ENCODE measurements at regions not wholly inside any gene's neighbourhood (a gene's known extent, or its start where the extent isn't known, plus 50 kb on each side); places are given as distances from the start of the nearest gene placed in this dataset.
"Not testable (repeated sequence)": the region's sequence is repeated elsewhere in the genome, so short reads cannot be mapped to it uniquely, and the experiment has no call there.

DNA sequence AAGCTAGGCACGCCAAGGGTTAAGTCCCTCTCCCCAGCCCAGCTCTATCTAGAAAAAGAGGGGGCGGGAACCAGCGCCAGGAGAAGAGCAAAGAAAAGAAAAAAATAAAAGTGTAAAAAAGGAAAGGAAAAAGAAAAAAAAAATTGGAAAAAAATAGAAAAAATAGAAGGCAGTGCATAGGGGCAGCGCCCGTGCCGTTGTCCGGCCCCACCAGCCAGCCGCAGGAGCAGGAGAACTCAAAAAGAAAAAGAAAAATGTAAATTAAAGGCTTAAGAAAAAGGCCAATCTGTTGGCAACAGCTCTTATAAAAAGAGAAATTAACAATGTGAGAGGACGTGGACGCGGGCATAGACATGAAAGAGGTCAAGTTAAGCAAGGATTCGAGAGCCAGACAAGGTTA lies 105.4 kb upstream of the ZNF98 start:
- Mint-ChIP-seq H3K27ac (ENCODE audit: unreplicated experiment) (no peak overlapping the region), H3K4me3 (ENCODE audit: unreplicated experiment) (no peak overlapping the region), H3K36me3 (ENCODE audit: low read depth) (no peaks in the 10 kb centered on the region), H3K9me3 (ENCODE audit: low read depth) (peaks cover 83% of the 10 kb centered on the region), H3K4me1 (ENCODE audit: low read depth) (no peaks in the 10 kb centered on the region), H3K27me3 (ENCODE audit: low read depth) (no peaks in the 10 kb centered on the region)
- TF ChIP-seq, protein P1, sequence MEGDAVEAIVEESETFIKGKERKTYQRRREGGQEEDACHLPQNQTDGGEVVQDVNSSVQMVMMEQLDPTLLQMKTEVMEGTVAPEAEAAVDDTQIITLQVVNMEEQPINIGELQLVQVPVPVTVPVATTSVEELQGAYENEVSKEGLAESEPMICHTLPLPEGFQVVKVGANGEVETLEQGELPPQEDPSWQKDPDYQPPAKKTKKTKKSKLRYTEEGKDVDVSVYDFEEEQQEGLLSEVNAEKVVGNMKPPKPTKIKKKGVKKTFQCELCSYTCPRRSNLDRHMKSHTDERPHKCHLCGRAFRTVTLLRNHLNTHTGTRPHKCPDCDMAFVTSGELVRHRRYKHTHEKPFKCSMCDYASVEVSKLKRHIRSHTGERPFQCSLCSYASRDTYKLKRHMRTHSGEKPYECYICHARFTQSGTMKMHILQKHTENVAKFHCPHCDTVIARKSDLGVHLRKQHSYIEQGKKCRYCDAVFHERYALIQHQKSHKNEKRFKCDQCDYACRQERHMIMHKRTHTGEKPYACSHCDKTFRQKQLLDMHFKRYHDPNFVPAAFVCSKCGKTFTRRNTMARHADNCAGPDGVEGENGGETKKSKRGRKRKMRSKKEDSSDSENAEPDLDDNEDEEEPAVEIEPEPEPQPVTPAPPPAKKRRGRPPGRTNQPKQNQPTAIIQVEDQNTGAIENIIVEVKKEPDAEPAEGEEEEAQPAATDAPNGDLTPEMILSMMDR (IDR thresholded peaks at IDR 0.05), result no peak
- no peak for DNase-seq (ENCODE audit: low spot score)

DNA sequence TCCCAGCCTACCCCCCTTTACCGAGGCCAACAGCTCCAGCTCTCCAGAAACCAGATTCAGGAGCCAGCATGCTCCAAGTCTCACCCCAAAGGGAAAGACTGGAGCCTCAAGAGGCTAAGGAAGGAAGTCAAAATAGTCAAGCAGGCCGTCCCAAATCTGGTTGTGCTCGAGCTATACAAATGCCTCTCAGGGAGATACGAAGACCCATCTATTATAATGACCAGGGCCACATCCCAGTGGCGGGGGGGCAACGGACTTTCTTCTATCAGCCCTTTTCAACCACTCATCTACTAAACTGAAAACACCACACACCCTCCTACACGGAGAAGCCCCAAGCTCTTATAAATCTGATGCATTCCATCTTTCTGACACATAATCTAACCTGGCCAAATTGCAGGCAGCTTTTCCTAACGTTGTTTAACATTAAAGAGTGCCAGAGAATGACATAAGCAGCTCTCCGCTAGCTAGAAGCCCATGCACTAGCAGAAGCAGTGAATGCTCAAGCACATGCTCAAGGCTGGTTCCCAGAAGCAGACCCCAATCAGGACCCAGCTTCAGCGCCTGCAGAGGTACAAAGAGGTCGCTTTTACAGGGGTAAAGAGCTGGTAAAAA lies 104.6 kb upstream of the ZNF98 start:
- no peak for DNase-seq (ENCODE audit: low spot score)
- Mint-ChIP-seq H3K36me3 (ENCODE audit: low read depth) (no peaks in the 10 kb centered on the region), H3K4me3 (ENCODE audit: unreplicated experiment) (no peak overlapping the region), H3K9me3 (ENCODE audit: low read depth) (peaks cover 82% of the 10 kb centered on the region), H3K27ac (ENCODE audit: unreplicated experiment) (no peak overlapping the region), H3K27me3 (ENCODE audit: low read depth) (no peaks in the 10 kb centered on the region), H3K4me1 (ENCODE audit: low read depth) (no peaks in the 10 kb centered on the region)
- TF ChIP-seq, protein P1 (IDR thresholded peaks at IDR 0.05), result no peak

DNA sequence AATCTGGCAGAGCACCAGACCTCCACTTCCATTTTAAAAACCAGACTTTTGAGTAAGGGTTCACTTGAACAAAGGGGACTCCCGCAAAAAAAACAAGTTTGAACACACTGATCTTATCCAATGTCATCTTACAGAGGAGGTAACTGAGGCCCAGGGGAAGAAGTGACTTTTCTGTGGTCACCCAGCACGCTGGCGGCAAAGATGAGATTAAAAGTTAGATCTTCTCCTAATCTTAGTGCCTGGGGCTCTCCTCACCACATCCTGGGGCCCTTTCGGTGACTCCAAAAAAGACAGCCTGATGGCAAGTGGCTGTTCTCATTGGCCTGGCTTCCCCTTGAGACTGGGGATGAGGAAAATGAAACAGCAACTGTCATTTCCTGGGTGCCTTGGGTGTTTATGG lies 101.8 kb upstream of the ZNF98 start:
- Mint-ChIP-seq H3K27me3 (ENCODE audit: low read depth) (no peaks in the 10 kb centered on the region), H3K9me3 (ENCODE audit: low read depth) (peaks cover 78% of the 10 kb centered on the region), H3K36me3 (ENCODE audit: low read depth) (no peaks in the 10 kb centered on the region), H3K4me1 (ENCODE audit: low read depth) (no peaks in the 10 kb centered on the region), H3K4me3 (ENCODE audit: unreplicated experiment) (no peak overlapping the region), H3K27ac (ENCODE audit: unreplicated experiment) (no peak overlapping the region)
- TF ChIP-seq, protein P1 (IDR thresholded peaks at IDR 0.05), result no peak
- DNase-seq (ENCODE audit: low spot score), result no peak

DNA sequence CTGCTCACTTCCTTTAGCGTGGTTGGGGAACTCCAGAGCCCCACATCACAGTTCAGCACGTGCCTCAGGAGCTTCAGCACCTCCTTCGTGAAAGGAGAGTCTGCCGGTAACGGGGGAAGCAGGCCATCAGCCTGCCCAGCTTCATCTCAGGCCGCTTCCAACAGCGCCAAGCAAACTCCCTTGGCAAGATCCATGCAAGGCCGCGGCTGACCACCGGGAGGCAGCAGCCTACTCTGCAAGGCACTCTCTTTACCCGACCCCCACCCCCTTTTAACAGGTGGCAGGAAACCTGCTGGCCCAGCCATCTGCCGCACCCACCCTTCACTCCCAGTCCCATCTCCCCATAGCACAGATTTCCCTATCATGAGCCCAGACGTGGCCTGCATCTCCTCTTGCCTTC lies 97.4 kb upstream of the ZNF98 start:
- not testable (repeated sequence) for H3K27me3 Mint-ChIP-seq (ENCODE audit: low read depth); DNase-seq (ENCODE audit: low spot score); H3K27ac Mint-ChIP-seq (ENCODE audit: unreplicated experiment); H3K4me3 Mint-ChIP-seq (ENCODE audit: unreplicated experiment); H3K4me1 Mint-ChIP-seq (ENCODE audit: low read depth); H3K36me3 Mint-ChIP-seq (ENCODE audit: low read depth)
- H3K9me3 Mint-ChIP-seq (ENCODE audit: low read depth), result peaks cover 61% of the 10 kb centered on the region

DNA sequence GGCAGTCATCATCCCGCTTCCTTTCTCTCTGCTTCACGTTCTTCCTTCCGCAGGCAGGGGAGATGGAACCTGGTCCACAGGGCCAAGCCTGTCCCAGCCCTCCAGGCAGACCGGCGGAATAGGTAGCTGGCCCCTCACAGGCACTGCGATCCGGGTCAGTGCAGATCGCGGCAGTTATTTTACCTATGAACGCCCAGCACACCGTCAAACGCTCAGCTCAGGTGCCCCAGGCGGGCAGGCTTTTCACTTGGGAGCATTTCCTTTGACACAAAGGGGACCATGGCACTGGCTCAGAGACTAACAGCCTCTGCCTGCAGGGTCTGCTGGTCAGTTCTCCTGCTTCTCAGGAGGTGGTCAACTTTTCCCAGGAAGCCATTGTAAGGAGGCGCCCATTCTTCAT lies 97.0 kb upstream of the ZNF98 start:
- TF ChIP-seq, protein P1 (IDR thresholded peaks at IDR 0.05), result no peak
- Mint-ChIP-seq H3K4me1 (ENCODE audit: low read depth) (no peaks in the 10 kb centered on the region), H3K36me3 (ENCODE audit: low read depth) (no peaks in the 10 kb centered on the region), H3K4me3 (ENCODE audit: unreplicated experiment) (no peak overlapping the region), H3K27me3 (ENCODE audit: low read depth) (no peaks in the 10 kb centered on the region), H3K27ac (ENCODE audit: unreplicated experiment) (no peak overlapping the region), H3K9me3 (ENCODE audit: low read depth) (peaks cover 57% of the 10 kb centered on the region)
- no peak for DNase-seq (ENCODE audit: low spot score)
